H9 (cell line): ENCODE measurements at regions not wholly inside any gene's neighbourhood (a gene's known extent, or its start where the extent isn't known, plus 50 kb on each side); places are given as distances from the start of the nearest gene placed in this dataset.

Source experiments
- DNase-seq: peaks from one replicate; pipeline ENCODE4 v3.0.0-alpha.2; 2017
- H2AFZ ChIP-seq: one replicate; pipeline ENCODE4 v1.6.1; 2013; ENCODE audit warnings: mild to moderate bottlenecking, low read length, control low read depth, moderate library complexity
- H2AK5ac ChIP-seq: 2 replicates; pipeline ENCODE4 v1.6.1; 2013; ENCODE audit warnings: low read length, control low read depth, mixed read lengths; ENCODE audit not compliant: insufficient read length
- H2BK120ac ChIP-seq: one replicate; pipeline ENCODE4 v1.6.1; 2013; ENCODE audit warnings: low read depth, mild to moderate bottlenecking, low read length, control low read depth, inconsistent platforms; ENCODE audit not compliant: poor library complexity, severe bottlenecking
- H2BK12ac ChIP-seq: 2 replicates; pipeline ENCODE4 v1.6.1; 2013; ENCODE audit warnings: low read length, control low read depth, mixed read lengths, low read depth; ENCODE audit not compliant: insufficient read length
- H2BK15ac ChIP-seq: 2 replicates; pipeline ENCODE4 v1.6.1; 2013; ENCODE audit warnings: low read depth, low read length, control low read depth
- H2BK20ac ChIP-seq: one replicate; pipeline ENCODE4 v1.6.1; 2013; ENCODE audit warnings: low read depth, mild to moderate bottlenecking, low read length, control low read depth, inconsistent platforms; ENCODE audit not compliant: poor library complexity, severe bottlenecking
- H2BK5ac ChIP-seq: 2 replicates; pipeline ENCODE4 v1.6.1; 2013; ENCODE audit warnings: low read length, control low read depth, mixed read lengths; ENCODE audit not compliant: insufficient read length
- H3K14ac ChIP-seq: 2 replicates; pipeline ENCODE4 v1.6.1; 2013; ENCODE audit warnings: low read length, control low read depth; ENCODE audit not compliant: insufficient read depth
- H3K18ac ChIP-seq: 2 replicates; pipeline ENCODE4 v1.6.1; 2013; ENCODE audit warnings: low read depth, mild to moderate bottlenecking, mixed read lengths, low read length, control low read depth; ENCODE audit not compliant: insufficient read length
- H3K23ac ChIP-seq: 2 replicates; pipeline ENCODE4 v1.6.1; 2013; ENCODE audit warnings: low read length, control low read depth, mixed read lengths, low read depth; ENCODE audit not compliant: insufficient read length
- H3K23me2 ChIP-seq: 2 replicates; pipeline ENCODE4 v1.6.1; 2013; ENCODE audit warnings: low read depth, mild to moderate bottlenecking, mixed read lengths, low read length, control low read depth; ENCODE audit not compliant: insufficient read length, poor library complexity, severe bottlenecking
- H3K27ac ChIP-seq: 2 replicates; pipeline ENCODE4 v1.5.1; 2013; ENCODE audit warnings: low read length, control low read depth, mixed read lengths, low read depth; ENCODE audit not compliant: insufficient read length
- H3K27me3 ChIP-seq: 2 replicates; pipeline ENCODE4 v1.6.1; 2013; ENCODE audit warnings: low read length, control low read depth, inconsistent platforms; ENCODE audit not compliant: insufficient read depth
- H3K4ac ChIP-seq: 2 replicates; pipeline ENCODE4 v1.6.1; 2013; ENCODE audit warnings: low read depth, mild to moderate bottlenecking, control low read depth, inconsistent platforms, low read length, moderate library complexity
- H3K4me1 ChIP-seq: 2 replicates; pipeline ENCODE4 v1.6.1; 2013; ENCODE audit warnings: low read length, control low read depth, inconsistent platforms; ENCODE audit not compliant: insufficient read depth
- H3K4me2 ChIP-seq: 2 replicates; pipeline ENCODE4 v1.6.1; 2013; ENCODE audit warnings: low read length, control low read depth, mixed read lengths; ENCODE audit not compliant: insufficient read length, insufficient read depth
- H3K56ac ChIP-seq: 2 replicates; pipeline ENCODE4 v1.6.1; 2013; ENCODE audit warnings: low read depth, mild to moderate bottlenecking, mixed read lengths, low read length, control low read depth; ENCODE audit not compliant: insufficient read length
- H3K79me1 ChIP-seq: 2 replicates; pipeline ENCODE4 v1.6.1; 2013; ENCODE audit warnings: low read depth, mild to moderate bottlenecking, moderate library complexity, low read length, control low read depth, inconsistent platforms; ENCODE audit not compliant: insufficient read depth, poor library complexity, severe bottlenecking
- H3K79me2 ChIP-seq: 2 replicates; pipeline ENCODE4 v1.6.1; 2013; ENCODE audit warnings: low read length, control low read depth, inconsistent platforms; ENCODE audit not compliant: insufficient read depth
- H3K9ac ChIP-seq: 2 replicates; pipeline ENCODE4 v1.6.1; 2013; ENCODE audit warnings: low read length, control low read depth, mixed read lengths; ENCODE audit not compliant: insufficient read length; ENCODE audit errors: extremely low read depth
- H3K9me3 ChIP-seq: one replicate; pipeline ENCODE4 v1.6.1; 2013; ENCODE audit warnings: low read depth, low read length, inconsistent platforms; ENCODE audit not compliant: control insufficient read depth
- H3T11ph ChIP-seq: one replicate; pipeline ENCODE4 v1.6.1; 2013; ENCODE audit warnings: mild to moderate bottlenecking, low read length, control low read depth, inconsistent platforms
- H4K20me1 ChIP-seq: one replicate; pipeline ENCODE4 v1.6.1; 2013; ENCODE audit not compliant: control insufficient read depth, insufficient read length, insufficient read depth
- H4K5ac ChIP-seq: 2 replicates; pipeline ENCODE4 v1.6.1; 2013; ENCODE audit warnings: low read depth, mild to moderate bottlenecking, mixed read lengths, low read length, control low read depth; ENCODE audit not compliant: insufficient read length
- H4K8ac ChIP-seq: replicated peaks from 2 replicates; pipeline ENCODE4 v1.6.1; 2013; ENCODE audit warnings: low read length, control low read depth, mixed read lengths, low read depth; ENCODE audit not compliant: insufficient read length
- H4K91ac ChIP-seq: 2 replicates; pipeline ENCODE4 v1.6.1; 2013; ENCODE audit warnings: low read depth, mild to moderate bottlenecking, moderate library complexity, mixed read lengths, low read length, control low read depth; ENCODE audit not compliant: insufficient read length
- H3K27ac Mint-ChIP-seq, 3 experiments: 2 replicates in 2 of 3; 3 replicates in 1 of 3; pipeline ENCODE4 v1.8.0; 2020 to 2021; ENCODE audit warnings: mixed read lengths in 3 of 3, mild to moderate bottlenecking in 1 of 3, moderate library complexity in 1 of 3
- H3K27me3 Mint-ChIP-seq: 2 replicates; pipeline ENCODE4 v1.8.0; 2021; ENCODE audit warnings: low read depth, mild to moderate bottlenecking, moderate library complexity, mixed read lengths
- H3K36me3 Mint-ChIP-seq, 3 experiments: 2 replicates in 2 of 3; 3 replicates in 1 of 3; pipeline ENCODE4 v1.8.0; 2020 to 2021; ENCODE audit warnings: low read depth in 3 of 3, mixed read lengths in 3 of 3; ENCODE audit not compliant: insufficient read depth in 1 of 3
- H3K4me1 Mint-ChIP-seq, 2 experiments: 2 replicates each; pipeline ENCODE4 v1.8.0; 2020; ENCODE audit warnings: mixed read lengths in 2 of 2
- H3K4me3 Mint-ChIP-seq, 2 experiments: 2 replicates in 1 of 2; 3 replicates in 1 of 2; pipeline ENCODE4 v1.8.0; 2020 to 2021; ENCODE audit warnings: mild to moderate bottlenecking in 2 of 2, mixed read lengths in 2 of 2, moderate library complexity in 1 of 2
- H3K9me3 Mint-ChIP-seq, 2 experiments: 2 replicates in 1 of 2; 3 replicates in 1 of 2; pipeline ENCODE4 v1.8.0; 2020; ENCODE audit warnings: mild to moderate bottlenecking in 2 of 2, mixed read lengths in 2 of 2, moderate library complexity in 1 of 2
- CTCF ChIP-seq: fragments of 200-600 bp; sonication (generic); conservative IDR thresholded peaks from 3 replicates; pipeline ENCODE4 v1.8.0; 2021; ENCODE audit warnings: antibody characterized with exemption, mild to moderate bottlenecking
- WGBS: extraction: QIAGEN DNeasy Blood & Tissue Kit; methylation state at CpG from one replicate; pipeline ENCODE4 v1.1.7; 2013; ENCODE audit warnings: missing lambda C conversion rate, low lambda C conversion rate, mixed read lengths; ENCODE audit not compliant: insufficient read length; ENCODE audit errors: extremely low coverage; 5-methylcytosine and 5-hydroxymethylcytosine counted together

GRCh38 chr6:114556846-114557488, 214.1 kb upstream of the HS3ST5 start:
- Histone ChIP-seq H4K91ac (no peak overlapping the region), H3K27ac (no peak overlapping the region), H3K79me1 (no peaks in the 10 kb centered on the region), H2AFZ (no peak overlapping the region), H3K27me3 (no peaks in the 10 kb centered on the region), H2BK15ac (no peak overlapping the region), H3K9ac (no peak overlapping the region), H2BK120ac (no peak overlapping the region), H3K4me2 (no peak overlapping the region), H3K23me2 (no peaks in the 10 kb centered on the region), H3K23ac (no peak overlapping the region), H2BK5ac (no peak overlapping the region), H3K56ac (no peak overlapping the region), H3K14ac (no peak overlapping the region), H2AK5ac (no peak overlapping the region), H2BK20ac (no peak overlapping the region), H3K4me1 (no peaks in the 10 kb centered on the region), H3T11ph (no peak overlapping the region), H4K5ac (no peak overlapping the region), H3K79me2 (no peaks in the 10 kb centered on the region), H3K18ac (no peak overlapping the region), H4K8ac (no peak overlapping the region), H2BK12ac (no peak overlapping the region), H4K20me1 (no peaks in the 10 kb centered on the region), H3K9me3 (no peaks in the 10 kb centered on the region), H3K4ac (no peak overlapping the region)
- H3K4me3 Mint-ChIP-seq = no peak overlapping the region
- no peaks in the 10 kb centered on the region for H3K4me1 Mint-ChIP-seq
- TF ChIP-seq CTCF = no peak
- no peak for DNase-seq
- peaks cover 17 to 21% of the 10 kb centered on the region in 2 experiments for H3K9me3 Mint-ChIP-seq
- H3K27me3 Mint-ChIP-seq = no peaks in the 10 kb centered on the region
- no peak overlapping the region for H3K27ac Mint-ChIP-seq
- no CpG with 5 or more reads among the region's 3 CpGs for WGBS
- peaks cover 12 to 22% (median 15%) of the 10 kb centered on the region in 3 experiments for H3K36me3 Mint-ChIP-seq
